Activated CD8-positive, alpha-beta memory T cell treated with anti-CD3 and anti-CD28 coated beads for 1 hour (primary cell): ENCODE measurements at regions not wholly inside any gene's neighbourhood (a gene's known extent, or its start where the extent isn't known, plus 50 kb on each side); places are given as distances from the start of the nearest gene placed in this dataset.

Source experiments
- DNase-seq, 2 donors: peaks; one replicate each; pipeline ENCODE4 v3.0.0-alpha.2; 2020; ENCODE audit warnings: low read depth in 1 of 2; ENCODE audit errors: extremely low read depth in 1 of 2

DNA sequence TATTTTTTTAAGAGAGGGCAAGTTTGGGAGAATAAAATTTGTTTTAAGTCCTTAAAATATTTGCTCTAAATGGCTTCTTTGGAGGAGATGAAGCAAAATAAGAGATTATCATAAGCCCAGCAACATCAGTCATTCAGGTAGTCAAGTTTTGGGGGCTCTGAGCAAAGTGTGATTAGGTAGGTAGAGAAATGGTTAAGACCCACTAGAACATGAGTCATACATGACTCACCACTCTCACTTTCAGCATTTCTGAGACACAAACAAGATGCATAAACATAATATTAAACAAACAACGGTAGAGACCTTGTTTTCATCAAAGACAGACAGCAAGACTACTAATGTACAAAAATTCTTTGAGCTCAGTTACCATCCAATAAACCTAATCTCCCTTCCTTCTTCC, 272.2 kb downstream of the LMO4 start:
- DNase-seq, result no peak

DNA sequence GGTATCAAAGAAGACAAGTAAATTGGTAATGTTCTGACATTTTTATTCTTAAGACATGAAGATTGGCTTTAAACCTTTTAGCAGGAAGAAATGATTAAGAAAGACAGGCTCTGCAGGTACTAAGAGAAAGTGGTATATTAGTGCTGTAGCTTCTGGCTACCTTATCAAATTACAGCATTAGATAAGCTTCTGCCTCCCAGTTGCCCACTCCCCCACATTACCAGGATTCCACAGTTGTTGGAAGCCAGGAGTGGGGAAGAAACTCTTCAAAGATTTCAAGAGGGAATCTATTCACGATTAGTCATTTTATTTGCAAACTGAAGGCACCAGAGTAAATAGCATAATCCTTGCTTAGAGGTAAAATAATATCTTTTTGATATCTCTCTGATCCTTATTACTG, 274.9 kb downstream of the LMO4 start:
- no peak for DNase-seq

DNA sequence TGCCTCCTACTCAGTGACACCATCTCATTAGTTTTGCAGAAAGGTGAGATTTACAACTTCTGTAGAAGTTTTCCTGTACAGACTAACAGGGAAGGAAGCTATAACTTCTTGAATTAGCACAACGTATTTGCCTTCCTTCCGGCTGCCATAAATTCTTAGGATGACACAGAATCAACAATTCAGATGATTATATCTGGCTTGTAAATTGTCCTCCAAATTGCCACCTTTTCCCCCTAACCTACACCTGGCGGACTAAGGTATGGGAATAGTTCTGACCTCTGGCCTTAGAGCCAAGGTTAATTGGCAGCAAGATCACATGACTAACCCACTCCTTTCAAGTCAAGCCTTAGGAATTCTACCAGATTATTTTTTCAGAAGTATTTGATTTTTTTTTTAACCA, 284.3 kb downstream of the LMO4 start:
- DNase-seq, result no peak

DNA sequence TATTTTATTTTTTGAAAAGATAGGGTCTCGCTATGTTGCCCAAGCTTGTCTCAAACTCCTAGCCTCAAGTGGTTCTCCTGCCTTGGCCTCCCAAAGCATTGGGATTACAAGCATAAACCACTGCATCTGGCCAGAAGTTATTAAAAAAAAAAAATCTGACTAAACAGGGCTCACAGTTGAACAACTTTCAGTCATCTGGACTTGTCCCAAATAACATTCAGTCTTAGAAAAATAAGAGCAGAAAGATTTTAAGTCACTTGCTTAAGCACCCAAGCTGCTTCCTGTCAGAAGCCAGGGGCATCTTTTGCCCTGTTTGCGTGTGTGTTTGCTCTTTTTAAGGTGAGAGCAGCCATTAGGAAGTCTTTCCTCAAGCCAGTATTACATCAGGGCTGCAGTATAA, 286.8 kb downstream of the LMO4 start:
- no peak for DNase-seq

DNA sequence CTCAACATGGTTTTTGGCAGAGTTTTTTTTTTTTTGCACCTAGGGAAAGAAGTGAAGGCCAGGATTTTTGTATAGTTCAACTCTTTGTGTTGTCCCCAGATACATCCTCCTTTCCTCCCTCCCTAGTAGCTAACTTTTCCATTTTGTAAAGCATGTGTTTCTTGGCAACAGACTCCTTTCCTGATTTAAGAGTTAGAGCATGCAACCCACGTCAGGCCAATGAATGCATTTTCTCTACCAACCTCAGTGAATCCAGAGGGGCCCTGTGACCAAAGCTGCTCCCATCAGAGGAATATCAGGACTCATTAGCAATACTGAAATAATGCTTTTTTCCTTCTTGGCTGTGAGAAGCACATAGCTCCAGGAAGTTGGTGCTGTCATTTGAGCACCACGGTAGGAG, 287.2 kb downstream of the LMO4 start:
- no peak for DNase-seq

DNA sequence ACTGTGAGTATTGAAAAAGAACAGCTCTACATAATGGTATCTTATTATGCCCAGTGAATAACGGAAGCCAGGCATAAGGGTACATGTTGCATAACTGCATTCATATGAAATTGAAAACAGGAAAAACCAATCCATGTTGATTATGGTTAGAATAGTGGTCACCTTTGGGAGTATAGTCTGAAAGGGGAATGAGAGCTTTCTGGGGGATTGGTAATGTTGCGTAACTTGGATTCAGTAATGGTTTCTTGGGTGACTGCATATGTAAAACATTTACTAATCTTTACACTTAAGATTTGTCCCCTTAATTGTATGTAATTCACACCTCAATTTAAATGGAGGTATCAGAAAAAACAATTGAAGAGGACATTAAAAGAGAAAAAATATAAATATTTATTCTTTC, 292.1 kb downstream of the LMO4 start:
- no peak for DNase-seq

DNA sequence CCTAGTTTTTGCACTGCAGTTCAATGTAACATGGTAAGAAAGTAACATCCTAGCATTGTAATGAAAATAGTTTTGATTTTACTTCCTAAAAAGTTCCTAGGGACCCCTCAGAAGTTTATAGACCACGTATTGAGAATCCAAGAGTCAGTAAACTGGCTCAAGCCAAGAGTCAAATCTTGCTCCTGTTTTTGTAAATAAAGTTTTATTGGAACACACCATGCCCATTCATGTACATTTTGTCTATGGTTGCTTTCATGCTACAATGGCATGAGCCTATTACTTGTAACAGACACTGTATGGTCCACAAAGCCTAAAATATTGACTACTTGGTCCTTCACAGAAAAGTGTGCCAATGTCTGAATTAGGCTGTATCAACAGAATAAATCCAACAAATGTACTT, 301.0 kb downstream of the LMO4 start:
- DNase-seq, result no peak

DNA sequence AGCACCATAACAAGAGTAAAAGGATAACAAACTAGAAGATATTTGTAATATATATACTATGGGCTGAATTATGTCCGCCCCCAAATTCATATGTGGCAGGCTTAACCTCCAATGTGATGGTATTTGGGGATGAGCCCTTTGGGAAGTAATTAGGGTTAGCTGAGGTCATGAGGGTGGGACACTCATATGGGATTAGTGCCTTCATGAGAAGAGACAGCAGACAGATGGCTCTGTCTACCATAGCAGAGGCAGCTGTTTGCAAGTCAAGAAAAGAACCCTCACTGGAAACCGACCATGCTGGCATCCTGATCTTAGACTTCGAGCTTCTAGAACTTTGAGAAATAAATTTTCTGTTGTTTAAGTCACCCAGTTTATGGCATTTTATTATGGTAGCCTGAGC, 303.6 kb downstream of the LMO4 start:
- DNase-seq, result no peak

DNA sequence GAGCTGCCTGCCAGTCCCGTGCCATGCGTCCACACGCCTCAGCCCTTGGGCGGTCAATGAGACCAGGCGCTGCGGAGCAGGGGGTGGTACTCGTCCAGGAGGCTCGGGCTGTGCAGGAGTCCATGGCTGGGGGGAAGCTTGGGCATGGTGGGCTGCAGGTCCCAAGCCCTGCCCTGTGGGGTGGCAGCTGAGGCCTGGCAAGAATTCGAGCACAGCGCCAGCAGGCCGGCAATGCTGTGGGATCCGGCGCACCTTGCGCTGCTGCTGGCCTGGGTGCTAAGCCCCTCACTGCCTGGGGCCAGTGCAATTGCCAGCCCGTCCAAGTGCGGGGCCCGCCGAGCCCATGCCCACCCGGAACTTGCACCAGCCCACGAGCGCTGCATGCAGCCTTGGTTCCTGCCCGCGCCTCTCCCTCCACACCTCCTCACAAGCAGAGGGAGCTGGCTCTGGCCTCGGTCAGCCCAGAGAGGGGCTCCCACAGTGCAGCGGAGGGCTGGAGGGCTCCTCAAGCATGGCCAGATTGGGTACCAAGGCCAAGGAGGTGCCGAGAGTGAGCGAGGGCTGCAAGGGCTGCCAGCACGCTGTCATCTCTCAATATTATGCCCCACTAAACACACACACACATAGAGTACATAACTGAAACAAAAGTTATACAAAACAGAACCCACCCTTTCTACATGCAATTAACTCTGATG, 307.7 kb downstream of the LMO4 start:
- no peak for DNase-seq

DNA sequence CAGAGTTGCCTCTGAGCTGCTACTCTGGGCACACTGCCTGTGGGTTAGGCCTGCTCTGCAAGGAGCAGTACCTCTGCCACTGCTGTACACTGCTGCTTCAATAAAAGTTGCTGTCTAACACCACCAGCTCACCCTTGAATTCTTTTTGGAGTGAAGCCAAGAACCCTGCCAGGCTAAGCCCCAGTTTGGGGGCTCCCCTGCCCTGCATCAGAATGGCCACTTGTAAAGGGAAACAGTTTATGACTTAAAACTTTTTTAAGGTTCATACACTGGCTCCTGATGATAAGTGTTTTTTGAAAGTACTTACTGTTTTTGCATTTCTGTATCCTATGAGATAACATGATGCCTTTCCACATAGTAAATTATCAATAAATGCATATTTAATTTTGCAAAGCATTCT, 310.0 kb downstream of the LMO4 start:
- no peak for DNase-seq

DNA sequence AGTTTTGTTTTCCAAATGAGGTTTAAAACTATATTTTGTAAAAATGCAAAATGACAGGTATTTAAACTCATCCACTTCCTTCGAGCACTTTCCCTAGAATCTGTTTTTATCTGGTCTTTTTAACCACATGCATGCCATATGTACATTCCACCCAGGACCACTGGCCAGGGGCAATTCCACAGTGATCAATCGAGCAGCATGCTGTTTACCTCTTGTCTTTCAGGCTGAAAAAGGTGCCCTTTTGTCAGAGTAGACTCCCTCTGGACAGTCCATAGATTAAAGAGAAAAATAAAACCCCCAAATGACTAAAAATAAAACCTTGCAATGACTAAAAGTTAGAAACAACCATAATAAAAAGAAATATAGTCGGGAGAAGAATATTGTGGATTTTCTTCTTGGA, 313.3 kb downstream of the LMO4 start:
- DNase-seq, result no peak

DNA sequence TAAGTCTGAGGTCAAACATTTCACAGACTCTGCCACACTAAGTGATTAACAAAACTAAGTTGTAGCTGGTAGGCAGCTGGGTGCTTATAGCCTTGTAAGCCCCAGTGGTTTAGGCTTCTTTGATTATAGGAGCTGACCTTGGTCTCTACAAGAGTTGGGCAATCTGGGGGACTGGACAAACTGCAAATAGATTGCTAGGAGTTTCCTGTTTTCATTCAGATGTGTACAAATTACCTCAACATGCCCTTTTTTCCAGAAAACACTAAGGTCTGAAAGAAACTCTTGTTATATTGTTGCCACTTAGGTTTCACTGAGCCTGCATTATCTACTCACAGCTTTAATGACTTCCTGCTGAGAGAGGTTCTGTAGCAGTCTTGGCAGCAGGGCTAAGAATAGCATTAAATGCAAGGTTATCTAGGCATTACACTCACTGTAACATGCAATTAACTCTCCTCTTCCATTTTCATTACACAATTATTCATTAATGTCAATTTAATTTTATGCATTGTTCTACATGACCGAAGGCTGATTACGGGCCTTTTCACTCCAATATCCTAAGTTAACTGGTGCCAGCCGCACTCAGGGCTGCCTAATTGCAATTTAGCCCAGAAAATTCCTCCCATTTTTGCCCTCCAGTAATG, 314.0 kb downstream of the LMO4 start:
- no peak for DNase-seq

DNA sequence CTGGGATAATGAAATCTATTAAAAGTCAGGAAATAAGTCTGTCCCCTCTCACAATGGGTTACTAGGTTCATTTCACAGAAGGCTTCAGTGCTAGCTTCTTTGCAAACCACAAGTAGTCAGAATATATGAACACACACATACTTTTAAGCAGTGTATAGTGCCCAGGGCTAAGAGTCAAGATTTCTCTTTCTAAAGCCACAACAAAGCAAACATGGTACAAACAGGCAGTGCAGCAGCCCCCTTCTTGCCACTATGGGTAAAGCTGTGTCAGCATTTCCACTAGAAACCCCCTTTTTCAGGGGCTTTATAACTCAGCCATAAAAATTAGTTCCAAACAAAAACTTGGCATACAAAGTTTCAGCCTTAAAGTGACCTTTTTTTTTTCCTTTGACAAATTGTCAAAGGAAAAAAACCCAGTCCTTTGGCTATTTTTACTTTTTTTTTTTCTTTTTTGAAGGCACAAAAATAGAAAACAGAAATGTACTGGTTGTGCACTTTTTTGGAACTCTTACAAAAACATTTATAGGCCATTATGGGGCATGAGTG, 315.4 kb downstream of the LMO4 start:
- no peak for DNase-seq

DNA sequence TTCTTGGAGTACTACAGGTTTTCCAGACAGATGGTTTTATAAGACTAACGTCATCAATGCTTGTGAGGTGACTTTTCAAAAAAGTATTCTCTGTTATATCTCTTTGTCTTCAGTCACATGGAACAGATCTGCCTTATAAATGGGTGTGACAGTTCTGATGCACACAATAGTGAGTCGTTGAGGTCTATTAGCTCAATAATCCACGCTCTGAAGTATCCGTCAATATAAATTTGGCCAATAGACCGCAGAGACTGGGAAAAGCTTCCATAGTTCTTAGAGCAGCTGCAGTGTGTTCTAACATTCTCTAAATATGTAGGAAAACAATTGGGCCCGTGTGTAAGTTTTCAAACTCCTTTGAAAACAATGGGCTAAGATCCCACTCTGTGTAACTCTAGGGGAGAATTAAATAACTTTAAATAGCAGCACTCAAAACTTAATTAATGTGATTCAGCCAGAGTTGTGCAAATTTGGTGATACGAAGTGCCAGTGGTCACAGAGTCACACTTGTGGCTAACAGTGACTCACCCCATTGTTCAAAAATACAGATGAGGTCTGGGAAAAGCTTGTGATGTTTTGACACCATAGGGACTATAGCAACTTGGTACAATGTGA, 316.0 kb downstream of the LMO4 start:
- no peak for DNase-seq

DNA sequence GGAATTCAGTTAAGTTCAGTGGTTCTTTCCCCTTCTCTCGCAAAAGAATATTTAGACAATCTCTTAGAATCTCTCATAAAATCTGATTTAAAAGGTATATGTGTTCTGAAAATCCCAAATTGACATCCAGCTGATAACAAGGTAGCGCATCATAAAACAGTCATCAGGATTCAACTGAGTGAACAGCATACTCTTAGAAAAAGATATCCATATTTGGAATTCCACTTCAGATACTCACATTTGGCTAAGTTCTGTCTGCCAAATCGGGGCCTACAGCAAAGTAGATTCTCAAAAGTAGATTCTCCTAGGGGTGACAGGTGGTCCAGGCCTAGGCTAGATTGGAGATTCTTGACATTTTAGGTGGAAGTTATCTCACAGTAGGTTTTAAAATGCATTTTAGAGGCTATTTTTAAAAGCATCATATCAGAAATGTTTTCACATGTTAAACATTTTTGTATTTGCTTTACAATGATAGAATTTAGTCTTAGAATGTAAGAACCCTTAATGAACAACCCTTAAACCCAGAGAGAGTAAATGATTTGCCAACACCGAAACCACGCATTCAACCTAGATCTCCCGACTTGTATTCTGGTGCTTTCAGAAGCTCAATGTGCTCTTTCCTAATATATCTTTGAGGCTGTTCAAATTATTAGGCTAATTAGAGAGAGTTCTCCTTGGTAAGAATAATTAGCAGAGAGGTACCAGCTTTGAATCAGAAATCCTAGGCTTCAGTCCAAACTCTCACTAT, 318.9 kb downstream of the LMO4 start:
- no peak for DNase-seq

DNA sequence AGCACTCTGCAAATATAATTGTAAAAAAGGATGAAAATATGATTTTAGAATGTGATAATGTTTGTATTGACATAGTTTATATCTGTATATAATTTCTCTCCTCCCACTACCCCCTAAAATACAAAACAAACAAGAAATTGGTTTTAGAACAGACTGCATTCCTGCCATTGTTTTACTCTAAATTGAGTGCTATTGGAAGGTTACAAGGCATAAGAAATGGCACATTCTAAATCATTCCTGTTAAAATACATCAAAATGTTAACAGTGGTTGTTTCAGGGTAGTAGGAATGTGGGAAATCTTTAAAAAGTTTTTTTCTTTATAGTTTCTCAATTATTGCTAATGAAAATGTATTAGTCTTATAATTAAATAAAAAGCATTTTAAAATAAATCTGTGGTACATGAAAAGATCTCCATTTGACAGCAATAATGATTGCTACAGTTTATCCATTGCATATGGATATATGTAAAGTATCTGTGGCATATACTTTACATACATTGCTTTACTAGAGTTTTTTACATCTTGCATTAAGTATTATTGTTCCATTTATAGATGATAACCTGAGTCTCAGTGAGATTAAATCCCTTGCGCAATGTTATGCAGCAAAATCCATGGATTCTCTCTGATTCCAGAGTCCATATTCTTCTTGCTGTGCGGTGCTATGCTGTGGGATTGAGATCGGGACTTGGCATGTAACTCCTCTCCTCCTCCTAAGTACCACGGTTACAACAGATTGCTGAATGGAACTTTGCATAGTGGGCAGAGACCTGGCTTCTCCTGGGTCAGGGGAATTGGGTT, 319.8 kb downstream of the LMO4 start:
- DNase-seq, result no peak

DNA sequence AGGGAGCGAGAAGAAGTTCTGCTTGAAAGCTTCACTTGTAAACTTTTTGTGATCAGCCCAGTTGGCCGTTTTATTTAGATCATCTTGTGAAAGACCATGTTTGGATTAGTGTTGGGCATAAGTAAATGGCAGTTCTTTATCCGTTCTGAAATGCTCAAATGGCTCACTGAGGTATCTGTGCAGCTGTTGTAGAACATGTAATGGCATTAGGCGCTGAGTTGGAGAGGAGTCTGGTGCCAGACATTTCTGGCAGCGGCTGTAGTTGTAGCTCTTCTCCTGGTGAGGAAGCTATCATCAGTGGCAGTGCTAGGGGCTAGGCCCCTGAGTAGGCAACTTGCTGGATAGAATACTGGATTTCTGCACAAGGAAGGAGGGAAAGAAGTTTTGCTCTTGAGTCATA, 321.6 kb downstream of the LMO4 start:
- DNase-seq, result no peak

DNA sequence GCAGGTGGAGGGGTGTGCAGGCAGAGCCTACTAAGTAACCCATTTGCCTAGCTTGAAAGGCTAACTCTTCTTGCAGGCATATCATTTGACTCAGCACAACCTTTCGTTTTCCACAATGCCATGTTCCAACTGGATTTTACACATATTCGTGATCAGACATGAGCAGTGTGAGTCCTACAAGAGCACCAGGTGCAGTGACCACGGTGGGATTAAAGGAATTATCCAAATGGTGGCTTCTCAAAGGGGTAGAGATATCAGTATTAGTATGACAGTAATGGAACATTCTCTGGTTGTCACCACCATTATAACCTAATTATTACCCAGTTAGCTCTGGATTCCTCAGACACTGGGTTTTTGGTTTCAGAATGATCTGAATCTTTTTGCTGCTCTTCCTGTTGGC, 323.5 kb downstream of the LMO4 start:
- DNase-seq, result no peak

DNA sequence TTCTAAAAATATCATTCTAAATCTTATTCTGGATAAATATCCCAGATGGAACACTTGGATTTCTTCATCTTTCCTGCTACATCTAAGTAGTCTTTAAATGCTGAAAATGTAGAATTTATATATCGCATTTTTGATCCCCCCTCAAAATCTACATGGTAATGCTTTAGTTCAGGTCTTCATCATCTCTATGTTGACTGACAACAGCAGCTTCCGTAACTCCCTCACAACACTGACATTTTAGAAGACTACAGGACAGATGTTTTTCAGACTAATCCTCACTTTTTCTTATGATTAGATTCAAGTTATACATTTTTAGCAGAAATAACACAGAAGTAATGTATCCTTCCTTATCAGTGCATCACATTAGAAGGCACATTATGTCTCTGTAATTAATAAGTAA, 336.5 kb downstream of the LMO4 start:
- DNase-seq, result no peak

DNA sequence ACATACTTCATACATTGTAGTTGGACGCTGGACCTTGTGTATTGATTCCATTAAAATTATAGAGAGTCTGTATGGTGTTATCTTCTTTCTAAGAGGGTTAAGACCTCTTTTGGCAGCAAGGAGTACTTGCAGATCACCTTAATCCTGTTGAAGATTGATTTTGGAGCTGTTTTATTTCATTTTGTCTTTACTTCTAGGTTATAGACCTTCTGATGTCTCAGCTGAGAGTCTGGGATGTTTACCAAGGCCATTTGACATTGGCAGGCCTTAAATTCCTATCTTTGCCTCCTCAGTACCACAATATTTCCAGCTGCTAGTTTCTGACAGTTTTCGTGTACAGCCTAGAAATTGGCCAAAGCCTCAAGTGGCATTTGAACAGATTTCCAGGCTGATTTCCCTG, 338.0 kb downstream of the LMO4 start:
- no peak for DNase-seq

DNA sequence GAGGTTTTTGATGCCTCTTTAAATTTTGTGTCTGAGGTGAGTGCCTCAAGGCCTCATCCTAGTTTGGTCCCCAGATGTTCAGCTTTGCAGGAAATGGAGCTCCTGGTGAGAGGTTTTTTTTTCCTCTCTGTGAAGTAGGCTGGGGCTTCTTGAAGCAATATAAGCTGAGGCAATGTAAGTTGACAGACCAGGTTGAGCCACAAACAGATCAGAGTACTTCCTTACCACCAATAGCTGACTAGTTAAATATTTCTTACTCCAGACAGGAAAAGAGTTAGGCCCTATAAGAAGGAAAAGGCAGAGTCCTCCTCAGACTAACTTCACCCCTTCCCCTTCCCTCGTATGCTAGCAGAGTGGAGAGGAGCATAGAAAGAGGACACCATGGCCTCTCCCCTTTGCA, 341.0 kb downstream of the LMO4 start:
- no peak for DNase-seq
